SW480 (cell line): ENCODE measurements at regions not wholly inside any gene's neighbourhood (a gene's known extent, or its start where the extent isn't known, plus 50 kb on each side); places are given as distances from the start of the nearest gene placed in this dataset.
A peak's percentile ranks its signal among the peaks of the same experiment; 100 is the strongest.

Source experiments
- DNase-seq: peaks from one replicate; pipeline ENCODE4 v3.0.0-alpha.2; 2016; ENCODE audit warnings: low spot score

DNA sequence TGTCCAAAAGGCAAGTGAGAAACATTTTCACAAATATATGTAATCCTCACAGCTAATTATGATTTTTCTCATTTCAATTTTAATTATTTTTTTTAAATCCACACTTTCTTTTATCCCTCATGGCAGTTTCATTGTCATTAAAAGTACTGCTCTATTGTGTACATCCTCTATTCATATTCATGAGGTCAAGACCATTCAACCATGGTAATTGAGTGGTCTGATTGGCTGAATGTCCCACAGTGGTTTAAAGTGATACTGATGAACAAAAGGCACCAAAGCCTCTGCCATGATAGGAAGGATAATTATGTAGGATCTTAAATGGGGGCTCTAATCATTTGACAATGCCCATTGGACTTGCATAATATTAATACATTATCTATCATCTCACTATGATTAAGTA lies 108.4 kb upstream of the EPHA4 start:
- DNase-seq = no peak

DNA sequence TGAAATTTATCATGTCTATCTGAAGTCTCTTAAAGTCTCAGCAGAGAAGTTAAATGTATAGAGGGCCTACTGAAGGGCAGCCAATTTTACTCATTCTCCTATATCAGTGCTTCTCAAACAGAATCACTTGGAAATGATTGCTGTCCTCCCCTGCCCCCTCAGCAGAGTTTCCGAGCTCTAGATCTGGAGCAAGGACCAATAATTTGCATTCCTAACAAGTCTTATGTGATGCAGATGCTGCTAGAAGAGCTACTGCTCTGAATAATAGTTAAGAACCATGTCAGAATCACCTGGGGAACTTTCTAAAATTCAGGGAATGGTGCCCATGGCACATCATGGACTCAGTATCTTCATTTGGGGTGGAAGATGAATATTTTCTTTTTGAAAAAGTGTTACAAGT lies 105.6 kb upstream of the EPHA4 start:
- no peak for DNase-seq

DNA sequence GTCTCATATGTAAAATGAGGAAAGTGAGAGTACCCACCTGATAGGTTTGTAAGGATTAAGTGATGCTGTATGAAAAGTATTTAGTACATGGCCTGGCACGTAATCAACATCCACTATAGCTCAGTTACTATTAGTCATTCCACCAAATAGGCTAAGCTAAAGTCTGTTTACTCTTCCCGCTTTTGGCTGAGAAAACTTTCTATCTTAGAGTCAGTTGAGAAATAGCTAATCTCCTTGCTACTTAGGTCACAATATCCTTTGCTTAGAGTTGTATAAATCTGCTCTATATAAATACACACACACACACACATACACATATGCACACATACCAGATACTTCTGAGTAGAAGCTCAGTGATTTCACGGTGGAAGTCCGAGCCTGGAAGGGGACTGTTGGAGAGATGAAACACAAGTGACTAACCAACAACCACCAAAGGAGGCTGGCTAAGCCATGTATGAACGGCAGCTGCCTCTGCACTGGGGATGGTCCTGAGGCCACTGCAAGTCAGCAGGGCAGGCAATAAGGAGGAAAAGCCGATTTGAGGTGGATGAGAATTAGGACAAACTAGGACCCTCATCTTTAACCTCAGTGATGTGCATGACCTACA lies 104.6 kb upstream of the EPHA4 start:
- DNase-seq = no peak

DNA sequence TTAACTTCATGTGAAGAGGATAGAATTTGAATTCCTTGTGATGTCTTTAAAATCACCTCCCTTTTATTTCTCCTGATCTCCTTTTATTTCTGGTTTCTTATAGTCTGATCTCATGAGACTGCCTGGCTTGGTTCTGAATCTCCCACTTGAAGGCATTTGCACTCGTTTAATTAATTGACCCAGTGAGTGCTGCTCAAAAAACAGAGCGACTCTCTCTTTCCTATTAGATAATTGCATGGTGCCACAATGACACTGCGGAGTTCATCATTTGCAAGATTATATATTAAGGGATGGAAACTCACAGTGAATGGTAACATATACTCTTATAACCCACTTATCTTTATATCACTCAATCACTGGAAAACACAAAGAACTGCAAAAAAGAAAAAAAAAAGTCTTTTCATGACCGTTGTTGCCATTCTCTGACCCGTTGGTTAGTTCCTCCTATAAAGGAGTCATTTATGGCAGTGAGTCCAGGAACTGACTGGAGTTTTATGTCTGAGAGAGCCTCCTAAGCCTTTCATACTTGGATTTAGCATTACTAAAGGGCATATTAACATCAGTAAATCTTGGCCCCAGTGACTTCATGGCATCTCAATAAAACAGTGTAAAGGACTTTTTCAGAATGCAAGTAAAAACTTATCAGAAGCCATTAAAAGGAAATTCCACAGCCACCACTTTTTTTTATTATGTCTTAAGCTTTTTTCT lies 103.3 kb upstream of the EPHA4 start:
- DNase-seq = no peak

DNA sequence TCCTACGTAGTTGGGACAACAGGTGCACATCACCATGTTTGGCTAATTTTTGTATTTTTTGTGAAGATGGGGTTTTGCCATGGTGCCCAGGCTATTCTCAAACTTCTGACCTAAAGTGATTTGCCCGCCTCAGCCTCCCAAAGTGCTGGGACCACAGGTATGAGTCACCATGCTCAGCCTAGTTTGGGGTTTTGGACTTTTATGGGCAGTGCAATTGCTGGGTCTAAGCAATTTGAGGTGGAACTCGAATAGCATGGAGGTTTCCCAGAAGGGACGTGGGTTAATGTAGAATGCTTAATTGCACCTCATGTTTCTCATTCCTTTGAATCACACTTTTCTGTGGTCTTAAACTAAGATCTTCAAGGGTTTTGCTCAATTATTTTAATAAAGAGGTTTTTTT lies 102.3 kb upstream of the EPHA4 start:
- no peak for DNase-seq

DNA sequence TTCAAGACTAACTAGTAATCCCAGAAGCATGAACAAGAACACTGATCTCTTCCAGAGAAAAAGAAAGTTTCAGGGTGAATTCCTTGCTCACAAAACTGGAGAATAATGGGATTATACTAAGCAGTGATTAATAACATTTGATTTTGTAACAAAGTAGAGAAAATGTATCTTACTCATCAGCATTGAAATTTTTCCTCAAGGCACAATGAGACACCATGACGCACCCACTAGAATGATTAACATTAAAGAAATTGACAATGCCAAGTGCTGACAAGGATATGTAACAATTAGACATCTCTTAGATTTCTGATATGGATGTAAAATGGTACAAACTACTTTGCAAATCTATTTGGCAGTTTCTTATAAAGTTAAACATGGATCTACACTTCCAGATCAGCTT lies 101.1 kb upstream of the EPHA4 start:
- DNase-seq = no peak

DNA sequence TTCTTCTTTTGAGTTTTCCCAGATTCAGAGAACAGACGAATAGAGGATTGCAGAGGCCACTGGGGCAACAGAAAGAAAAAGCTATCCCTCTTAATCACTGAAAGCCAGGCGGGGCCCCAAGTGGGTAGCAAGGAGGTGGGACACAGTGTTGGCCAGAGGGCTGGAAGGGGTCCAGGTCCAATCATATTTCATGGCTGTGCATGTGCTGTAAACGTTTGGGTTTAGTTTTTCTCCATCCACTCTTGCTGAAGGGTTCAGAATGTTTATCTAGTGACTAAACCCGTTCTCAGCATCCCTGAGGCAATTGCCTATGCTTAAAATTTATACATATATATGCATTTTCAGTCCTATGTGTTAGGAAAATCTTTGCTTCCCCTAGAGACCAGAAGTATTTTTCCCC lies 99.4 kb upstream of the EPHA4 start:
- no peak for DNase-seq

DNA sequence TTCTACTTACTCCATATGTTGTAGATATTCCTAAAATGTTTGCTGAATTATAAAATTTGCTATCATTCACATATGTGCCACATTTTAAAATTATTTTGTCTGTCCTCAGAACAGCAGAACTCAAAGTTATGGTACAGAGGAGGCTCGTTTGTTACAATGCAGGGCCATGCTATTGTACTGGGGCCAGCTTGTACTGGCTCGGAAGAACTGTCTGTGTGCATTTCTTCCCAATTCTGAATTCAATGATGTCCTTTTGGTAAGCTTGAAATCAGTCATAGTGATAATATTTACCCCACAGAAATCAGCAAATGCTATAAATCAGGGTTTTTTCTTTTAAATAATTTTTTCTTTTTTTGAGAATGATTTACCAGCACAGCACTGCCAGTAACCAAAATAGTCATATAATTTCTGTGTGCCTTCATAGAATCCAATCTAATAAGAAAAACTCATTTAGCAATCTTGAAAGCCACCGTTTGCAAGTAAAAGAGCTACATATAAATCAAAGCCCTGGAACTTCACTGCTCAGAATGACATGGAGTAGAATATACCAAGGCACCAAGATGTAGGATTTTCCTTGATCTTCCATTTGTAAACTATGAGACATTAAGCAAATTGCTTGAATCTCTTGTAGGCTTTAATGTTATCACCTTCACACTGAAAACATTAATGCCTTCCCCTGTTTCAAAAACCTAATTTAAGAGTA lies 90.7 kb upstream of the EPHA4 start:
- no peak for DNase-seq

DNA sequence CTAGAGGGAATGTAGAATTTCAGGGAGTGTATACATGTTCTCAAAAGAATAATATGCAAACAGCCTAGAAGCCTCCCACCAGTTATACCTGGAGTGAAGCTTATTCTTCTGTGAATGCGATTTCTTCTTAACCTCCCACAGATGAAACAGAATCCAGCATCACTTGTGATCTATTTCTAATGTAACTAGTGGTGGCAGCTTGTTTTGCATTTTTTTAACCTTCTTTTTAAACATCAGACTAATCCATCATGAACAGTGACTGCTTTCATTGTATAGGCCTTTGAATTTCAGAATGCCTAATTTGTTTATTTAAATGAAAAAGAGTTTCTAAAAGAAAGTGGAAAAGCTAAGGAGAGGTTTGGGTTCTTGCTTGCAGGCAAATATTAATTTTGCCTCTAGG lies 85.7 kb upstream of the EPHA4 start:
- DNase-seq = no peak

DNA sequence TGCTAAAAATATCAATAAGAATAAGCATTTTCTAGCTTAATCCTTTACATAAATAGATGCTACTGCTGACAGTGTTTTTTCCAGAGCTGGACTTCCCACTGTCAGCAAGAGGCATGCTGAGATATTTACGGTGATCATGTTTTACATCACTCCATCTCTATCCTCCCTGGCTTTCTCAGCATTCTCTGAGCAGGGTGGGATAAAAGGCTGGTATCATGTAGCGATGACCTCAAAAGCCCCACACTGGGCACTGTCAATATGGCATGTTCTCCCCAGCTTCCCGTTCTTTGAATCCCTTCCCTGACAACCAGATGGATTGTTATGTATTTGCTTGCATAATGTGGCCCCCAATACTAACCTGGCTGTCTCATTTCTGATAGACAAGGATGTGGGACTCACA lies 83.2 kb upstream of the EPHA4 start:
- no peak for DNase-seq

DNA sequence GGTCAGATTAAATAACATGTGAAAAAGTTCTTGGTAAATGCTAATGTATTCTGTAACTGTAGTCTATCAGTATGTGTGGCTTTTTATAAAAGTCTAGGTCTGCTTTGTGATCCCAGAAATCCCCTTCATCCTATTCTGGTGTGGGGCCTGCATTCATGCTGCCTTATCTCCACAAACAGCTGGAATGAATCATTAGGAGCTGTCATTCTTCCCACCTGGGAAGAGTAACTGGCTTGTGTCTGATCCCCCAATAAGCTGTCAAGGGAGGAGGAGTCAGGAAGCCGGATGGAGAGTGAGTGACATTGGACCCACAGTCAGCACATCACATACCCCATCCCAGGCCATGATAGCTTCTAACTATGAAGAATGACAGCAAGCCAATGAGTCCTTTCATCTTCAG lies 81.1 kb upstream of the EPHA4 start:
- no peak for DNase-seq

DNA sequence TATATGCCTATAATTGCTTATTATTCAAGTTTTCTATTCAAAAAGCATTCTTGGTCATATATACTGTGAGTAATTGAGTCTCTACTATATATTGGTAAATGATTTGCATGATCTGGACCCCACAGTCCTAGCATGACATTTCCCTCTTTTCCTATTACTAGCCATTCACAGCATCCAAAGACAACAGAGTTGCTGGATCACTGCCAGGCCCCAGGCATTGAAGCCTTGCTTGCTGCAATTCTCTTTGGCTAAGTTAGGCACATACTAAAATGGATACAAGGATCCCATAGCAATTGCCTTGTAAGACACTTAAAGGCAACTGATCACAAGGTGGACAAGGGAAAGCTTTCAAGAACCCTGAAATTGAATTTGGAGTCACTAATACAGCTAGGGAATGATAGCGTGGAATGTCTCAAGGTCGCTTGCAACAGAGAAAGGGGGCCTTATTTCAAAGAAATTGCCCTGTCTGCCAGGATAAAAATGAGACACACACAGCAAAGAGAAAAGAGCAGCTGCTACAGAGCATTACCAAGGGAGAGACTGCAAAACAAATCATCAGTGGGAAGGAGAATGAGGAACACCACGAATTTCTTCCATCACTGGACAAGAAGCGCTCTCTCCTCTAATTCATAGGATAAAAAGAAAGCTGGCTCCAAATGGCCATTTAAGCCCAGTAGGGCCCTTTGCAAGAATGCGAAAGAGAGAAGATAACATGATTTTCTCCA lies 77.1 kb upstream of the EPHA4 start:
- no peak for DNase-seq

DNA sequence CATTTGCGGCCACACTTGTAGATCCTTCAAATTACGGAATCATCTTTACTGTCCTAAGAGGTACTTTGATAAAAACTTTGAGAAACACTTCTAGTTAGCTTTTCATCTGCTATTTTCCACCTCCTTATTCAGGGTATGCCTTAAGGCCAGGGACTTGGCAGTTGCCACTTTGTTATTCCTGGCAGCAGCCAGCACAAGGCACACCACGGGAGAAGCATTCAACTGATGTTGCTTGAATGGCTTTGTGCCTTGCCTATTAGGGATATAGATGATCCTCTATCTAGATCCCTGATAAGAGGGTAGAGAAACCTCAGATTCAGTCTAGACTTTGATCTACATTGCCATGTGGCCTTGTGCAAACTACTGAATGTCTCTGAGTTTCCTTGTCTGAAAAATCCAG lies 70.3 kb upstream of the EPHA4 start:
- no peak for DNase-seq

DNA sequence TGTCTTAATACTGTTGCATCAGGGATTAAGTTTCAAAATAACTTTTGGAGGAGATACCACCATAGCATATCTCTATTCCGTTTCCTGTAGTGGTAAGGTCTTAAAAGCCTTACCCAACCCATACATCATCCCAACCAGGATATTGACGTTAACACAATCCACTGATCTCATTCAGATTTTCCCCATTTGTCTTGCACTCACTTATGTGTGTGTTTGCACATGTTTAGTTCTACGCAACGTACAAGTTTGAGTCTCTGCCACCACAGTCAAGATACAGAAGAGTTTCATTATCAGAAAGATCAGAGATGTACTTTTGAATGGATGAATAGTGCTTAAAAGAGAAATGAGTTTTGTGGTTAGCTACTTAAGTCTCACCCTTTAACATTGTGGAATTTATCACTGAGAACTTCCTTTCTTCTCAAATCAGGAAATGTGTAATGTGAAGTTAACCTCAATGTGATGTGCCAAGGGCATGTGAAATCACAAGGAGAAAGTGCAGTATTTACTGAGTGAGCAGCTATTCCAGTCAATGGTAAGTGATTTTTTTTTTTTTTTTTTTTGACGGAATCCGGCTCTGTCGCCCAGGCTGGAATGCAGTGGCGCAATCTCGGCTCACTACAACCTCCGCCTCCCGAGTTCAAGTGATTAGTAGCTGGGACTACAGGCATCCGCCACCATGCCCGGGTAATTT lies 69.2 kb upstream of the EPHA4 start:
- DNase-seq = no peak

DNA sequence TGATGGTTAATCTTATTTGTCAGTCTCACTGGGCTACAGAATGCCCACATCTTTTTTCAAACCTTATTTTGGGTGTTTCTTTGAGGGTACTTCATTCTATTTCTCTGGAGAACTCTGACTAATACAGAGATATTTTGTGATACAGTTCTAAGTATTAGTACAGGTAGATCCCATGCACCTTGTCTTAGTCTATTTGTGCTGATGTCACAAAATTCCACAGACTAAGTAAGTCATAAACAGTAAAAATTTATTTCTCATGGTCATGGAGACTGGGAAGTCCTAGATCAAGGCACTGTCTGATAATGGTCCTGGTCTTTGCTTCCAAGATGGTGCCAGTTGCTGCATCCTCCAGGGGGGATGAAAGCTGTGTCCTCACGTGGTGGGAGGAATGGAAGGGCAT lies 68.6 kb upstream of the EPHA4 start:
- no peak for DNase-seq

DNA sequence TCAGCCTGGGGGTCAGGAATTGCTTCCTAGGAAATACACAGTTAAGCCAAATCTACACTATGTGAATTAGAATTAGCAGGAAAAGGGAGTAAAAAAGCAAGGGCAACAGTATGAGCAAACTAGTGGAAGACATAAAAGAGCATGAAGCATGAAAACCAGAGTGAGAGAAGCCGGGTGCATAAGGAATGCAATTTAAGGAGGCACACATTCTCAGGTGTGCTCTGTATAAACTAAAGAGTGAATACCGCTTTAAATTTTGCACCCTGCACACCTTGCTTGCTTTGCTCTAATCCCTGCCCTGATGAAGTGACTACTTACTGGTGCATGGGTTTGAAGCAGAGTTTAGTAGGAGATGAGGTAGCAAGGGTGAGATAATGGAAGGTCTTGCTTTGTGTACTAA lies 65.7 kb upstream of the EPHA4 start:
- DNase-seq = no peak

DNA sequence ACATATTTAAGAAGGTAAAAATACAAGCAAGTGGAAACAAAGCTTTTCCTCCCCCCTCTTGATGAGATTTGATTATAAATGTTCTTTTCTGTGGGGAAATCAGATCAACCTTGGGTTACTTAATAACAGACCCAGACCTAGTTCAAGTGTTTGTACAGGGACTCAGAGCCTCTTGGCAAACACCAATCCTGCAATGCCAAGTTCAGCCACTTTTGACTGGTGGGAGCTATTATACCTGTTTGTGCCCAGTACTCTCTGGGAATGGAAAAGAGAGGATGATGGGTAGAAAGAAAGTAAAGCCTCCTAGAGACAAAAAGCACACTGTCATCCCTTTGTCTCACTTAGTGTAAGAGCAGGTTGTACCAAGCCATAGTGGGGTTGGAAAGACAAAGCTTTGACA lies 63.8 kb upstream of the EPHA4 start:
- DNase-seq = peak; percentile 5

DNA sequence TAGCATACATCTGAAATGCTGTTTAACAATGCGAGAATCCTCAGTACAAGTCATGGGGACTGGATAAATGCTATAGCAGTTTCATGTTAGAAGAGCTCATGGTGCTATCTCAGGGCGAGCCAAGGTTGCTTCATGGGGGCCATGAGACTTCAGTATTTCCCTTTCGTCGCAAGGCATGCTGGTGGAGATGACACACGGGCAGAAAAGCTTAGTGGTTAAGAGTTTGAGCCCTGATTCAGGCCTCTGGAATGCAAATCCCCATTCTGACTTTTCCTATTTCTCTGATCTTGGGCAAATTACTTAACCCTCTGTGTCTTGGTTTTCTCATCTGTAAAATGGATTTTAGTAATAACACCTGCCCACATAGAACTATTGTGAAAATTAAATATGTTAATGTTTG lies 57.4 kb upstream of the EPHA4 start:
- peak; percentile 11 for DNase-seq

DNA sequence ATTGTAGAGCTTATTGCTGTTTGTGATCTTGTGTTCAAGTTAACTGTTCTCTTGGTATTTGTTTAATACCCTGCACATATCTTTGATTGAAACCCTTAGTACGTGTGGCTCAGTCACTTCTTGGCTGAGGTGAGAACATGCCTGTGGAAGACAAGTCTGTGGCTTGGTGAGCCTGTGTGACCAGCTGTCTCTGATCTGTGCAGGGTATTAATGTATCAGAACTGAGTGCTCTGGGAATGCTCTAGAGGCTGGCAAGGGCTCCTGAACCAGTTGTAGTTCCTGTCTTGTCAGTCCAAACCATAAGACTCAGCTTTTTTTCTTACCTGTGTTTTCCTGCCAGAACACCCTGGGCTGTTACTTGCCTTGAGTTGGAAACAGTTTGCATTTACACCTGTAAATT lies 52.4 kb upstream of the EPHA4 start:
- DNase-seq = no peak
